GM23248 (cell line): ENCODE measurements at regions not wholly inside any gene's neighbourhood (a gene's known extent, or its start where the extent isn't known, plus 50 kb on each side); places are given as distances from the start of the nearest gene placed in this dataset.

ENCODE experiments used
- DNase-seq: peaks from one replicate; pipeline ENCODE4 v3.0.0-alpha.2; 2015
- H2AFZ ChIP-seq: fragments of 200-600 bp; sonication (generic); 2 replicates; pipeline ENCODE4 v1.6.1; 2016; ENCODE audit warnings: antibody characterized with exemption
- H3F3A ChIP-seq: fragments of 200-600 bp; sonication (generic); 2 replicates; pipeline ENCODE4 v1.6.1; 2016; ENCODE audit warnings: mild to moderate bottlenecking, antibody characterized with exemption, mixed run types; ENCODE audit not compliant: insufficient read depth
- H3K27ac ChIP-seq: fragments of 200-600 bp; sonication (generic); 2 replicates; pipeline ENCODE4 v1.5.1; 2016; ENCODE audit warnings: mild to moderate bottlenecking
- H3K27me3 ChIP-seq: fragments of 200-600 bp; sonication (generic); replicated peaks from 2 replicates; pipeline ENCODE4 v1.6.1; 2016; ENCODE audit warnings: mild to moderate bottlenecking; ENCODE audit not compliant: insufficient read depth
- H3K36me3 ChIP-seq: fragments of 200-600 bp; sonication (generic); 2 replicates; pipeline ENCODE4 v1.6.1; 2016; ENCODE audit warnings: low read depth, mild to moderate bottlenecking
- H3K4me1 ChIP-seq: fragments of 200-600 bp; sonication (generic); 2 replicates; pipeline ENCODE4 v1.6.1; 2016; ENCODE audit warnings: mild to moderate bottlenecking; ENCODE audit not compliant: insufficient read depth
- H3K4me2 ChIP-seq: fragments of 200-600 bp; sonication (generic); one replicate; pipeline ENCODE4 v1.6.1; 2016; ENCODE audit warnings: mild to moderate bottlenecking; ENCODE audit not compliant: unreplicated experiment
- H3K4me3 ChIP-seq: fragments of 200-600 bp; sonication (generic); 2 replicates; pipeline ENCODE4 v1.5.1; 2016; ENCODE audit warnings: mild to moderate bottlenecking
- H3K79me2 ChIP-seq: fragments of 200-600 bp; sonication (generic); 2 replicates; pipeline ENCODE4 v1.6.1; 2016; ENCODE audit warnings: mild to moderate bottlenecking; ENCODE audit not compliant: insufficient read depth
- H3K9ac ChIP-seq: fragments of 200-600 bp; sonication (generic); 2 replicates; pipeline ENCODE4 v1.6.1; 2016; ENCODE audit warnings: mild to moderate bottlenecking
- H3K9me2 ChIP-seq: fragments of 200-600 bp; sonication (generic); 2 replicates; pipeline ENCODE4 v1.6.1; 2016; ENCODE audit warnings: mixed run types, mild to moderate bottlenecking, moderate library complexity; ENCODE audit not compliant: insufficient read depth
- H3K9me3 ChIP-seq: fragments of 200-600 bp; sonication (generic); one replicate; pipeline ENCODE4 v1.6.1; 2017; ENCODE audit warnings: low read depth
- H4K20me1 ChIP-seq: fragments of 200-600 bp; sonication (generic); 2 replicates; pipeline ENCODE4 v1.6.0; 2016; ENCODE audit not compliant: insufficient read depth
- EZH2 ChIP-seq: fragments of 200-600 bp; sonication (generic); IDR thresholded peaks from 2 replicates; pipeline ENCODE4 v1.6.1; 2018; ENCODE audit warnings: antibody characterized with exemption, mild to moderate bottlenecking; ENCODE audit not compliant: insufficient read depth, poor library complexity, severe bottlenecking
- EZH2phosphoT487 ChIP-seq: fragments of 200-600 bp; sonication (generic); IDR thresholded peaks from 2 replicates; pipeline ENCODE4 v1.6.1; 2018; ENCODE audit warnings: antibody characterized with exemption, moderate library complexity, mild to moderate bottlenecking, low read depth; ENCODE audit not compliant: insufficient read depth
- WGBS, 2 experiments: methylation state at CpG; one replicate each; pipeline ENCODE4 v1.1.6; 2015 to 2017; ENCODE audit warnings: low lambda C conversion rate in 2 of 2, low coverage in 1 of 2; ENCODE audit errors: missing lambda C conversion rate in 2 of 2; 5-methylcytosine and 5-hydroxymethylcytosine counted together
- in situ Hi-C: fragments of 300-500 bp; cut with MboI; formaldehyde crosslinking; loops from 2 replicates; pipeline ENCODE4 v1.15.0; 2020

DNA sequence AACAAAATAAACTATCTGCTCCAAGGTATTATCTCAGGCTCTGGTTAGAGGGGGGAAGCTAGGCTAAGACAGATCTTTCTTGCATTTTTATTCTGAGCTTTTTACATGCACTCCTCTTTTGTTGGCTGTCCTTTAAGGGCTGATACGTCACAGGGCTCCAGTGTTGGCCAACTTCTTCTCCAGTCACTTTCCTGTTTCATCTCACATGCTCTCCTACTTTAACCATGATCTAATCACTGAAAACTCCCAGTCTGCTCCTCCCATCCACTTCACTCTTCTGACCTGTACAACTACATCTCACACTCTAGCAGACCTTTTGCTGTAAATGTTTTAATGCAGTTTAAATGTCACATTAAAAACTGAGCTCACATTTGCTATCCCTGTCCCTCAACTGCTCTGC is 510.0 kb upstream of the KLF12 start:
- H3K9me2 ChIP-seq: no peaks in the 10 kb centered on the region
- no peak overlapping the region for H3K4me3 ChIP-seq
- H3K27ac ChIP-seq: no peak overlapping the region
- H3K27me3 ChIP-seq: no peaks in the 10 kb centered on the region
- no peaks in the 10 kb centered on the region for H3K9me3 ChIP-seq
- H2AFZ ChIP-seq: no peak overlapping the region
- DNase-seq: peak; percentile 71
- no peak overlapping the region for H3K4me2 ChIP-seq
- no peaks in the 10 kb centered on the region for H4K20me1 ChIP-seq
- H3K36me3 ChIP-seq: no peaks in the 10 kb centered on the region
- in situ Hi-C loops: no loop called here
- peaks cover 6% of the 10 kb centered on the region; the same call in 1 of the 2 replicates for H3K4me1 ChIP-seq
- H3K79me2 ChIP-seq: no peaks in the 10 kb centered on the region
- no peak overlapping the region for H3K9ac ChIP-seq
- 20 to 43% methylated on average over 1 of the region's 1 CpG for WGBS, 2 experiments
- TF ChIP-seq EZH2phosphoT487 (no peak), EZH2 (no peak)
- peaks cover 20% of the 10 kb centered on the region for H3F3A ChIP-seq

DNA sequence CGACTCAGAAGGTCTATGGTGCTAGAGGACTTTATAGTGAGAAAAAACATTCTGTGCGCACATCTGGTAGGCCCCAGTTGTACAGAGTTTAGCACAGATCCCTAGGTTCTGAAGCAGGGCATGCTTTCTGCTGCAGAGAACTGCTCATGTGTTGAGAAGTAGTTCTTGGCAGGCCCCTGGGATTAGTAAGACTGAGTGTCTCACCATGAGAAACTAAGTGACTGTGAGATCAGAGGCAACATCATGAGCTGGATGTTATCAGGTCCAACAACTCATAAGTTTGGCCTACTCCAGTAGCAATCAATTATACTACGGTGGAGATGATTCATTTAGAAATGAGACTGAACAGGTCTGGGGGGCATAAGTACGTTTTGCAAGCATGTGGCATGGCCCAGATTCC is 507.4 kb upstream of the KLF12 start:
- peak; percentile 95 for DNase-seq
- H3K9ac ChIP-seq: no peak overlapping the region
- H3K4me3 ChIP-seq: no peak overlapping the region
- peaks cover 20% of the 10 kb centered on the region for H3F3A ChIP-seq
- no peaks in the 10 kb centered on the region for H3K79me2 ChIP-seq
- H3K4me1 ChIP-seq: peaks cover 6% of the 10 kb centered on the region; the same call in 1 of the 2 replicates
- in situ Hi-C loops: no loop called here
- H4K20me1 ChIP-seq: no peaks in the 10 kb centered on the region
- no peak overlapping the region for H3K27ac ChIP-seq
- no peaks in the 10 kb centered on the region for H3K27me3 ChIP-seq
- no peaks in the 10 kb centered on the region for H3K36me3 ChIP-seq
- WGBS, 2 experiments: 27 to 30% methylated on average over 4 of the region's 4 CpGs
- H3K9me2 ChIP-seq: no peaks in the 10 kb centered on the region
- no peak overlapping the region for H2AFZ ChIP-seq
- no peak overlapping the region for H3K4me2 ChIP-seq
- TF ChIP-seq EZH2 (no peak), EZH2phosphoT487 (no peak)
- no peaks in the 10 kb centered on the region for H3K9me3 ChIP-seq

DNA sequence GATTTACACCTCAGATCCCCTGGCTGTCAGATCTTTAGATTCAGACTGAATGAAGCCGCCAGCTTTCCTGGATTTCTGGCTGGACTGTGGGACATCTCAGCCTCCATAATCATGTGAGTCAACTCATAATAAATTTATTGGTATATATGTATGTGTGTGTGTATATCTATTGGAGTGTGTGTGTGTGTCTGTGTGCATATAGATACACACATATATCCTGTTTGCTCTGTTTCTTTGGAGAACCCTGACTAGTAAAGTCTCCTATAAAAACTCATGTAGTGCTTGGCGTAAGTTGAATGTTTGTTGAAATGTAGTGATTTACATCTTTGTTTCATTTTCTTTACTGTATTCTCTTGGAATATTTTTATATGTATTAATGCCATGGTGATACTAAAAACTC is 499.5 kb upstream of the KLF12 start:
- Histone ChIP-seq H3K9ac (no peak overlapping the region), H3K79me2 (no peaks in the 10 kb centered on the region), H3K36me3 (no peaks in the 10 kb centered on the region), H3F3A (no peaks in the 10 kb centered on the region), H3K4me2 (no peak overlapping the region), H4K20me1 (no peaks in the 10 kb centered on the region), H3K4me1 (no peaks in the 10 kb centered on the region), H3K4me3 (no peak overlapping the region), H3K9me3 (no peaks in the 10 kb centered on the region), H3K9me2 (no peaks in the 10 kb centered on the region), H3K27me3 (no peaks in the 10 kb centered on the region), H2AFZ (no peak overlapping the region), H3K27ac (no peak overlapping the region)
- in situ Hi-C loops: no loop called here
- DNase-seq: no peak
- TF ChIP-seq EZH2 (no peak), EZH2phosphoT487 (no peak)
- WGBS, 2 experiments: 85 to 92% methylated on average over 2 of the region's 2 CpGs

DNA sequence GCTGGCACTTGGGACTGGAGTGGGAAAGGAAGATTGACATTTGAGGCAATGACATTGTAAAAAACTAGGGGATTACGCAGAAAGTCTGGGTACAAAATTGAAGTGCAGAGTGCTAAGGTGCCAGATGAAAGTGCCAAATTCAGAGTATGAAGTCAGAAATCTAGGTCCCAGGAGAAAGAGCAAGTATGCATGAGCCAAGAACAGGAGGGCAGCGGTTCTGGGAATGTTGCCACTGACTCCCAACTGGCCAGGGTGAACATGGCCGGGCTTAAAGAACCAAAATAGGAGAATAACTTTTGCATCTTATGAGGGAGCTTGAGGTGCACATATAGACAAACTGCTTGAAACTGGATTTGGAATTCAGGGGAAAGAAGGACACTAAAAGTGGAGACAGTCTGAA is 495.8 kb upstream of the KLF12 start:
- in situ Hi-C loops: no loop called here
- H3K4me3 ChIP-seq: no peak overlapping the region
- no peaks in the 10 kb centered on the region for H3K9me3 ChIP-seq
- no peaks in the 10 kb centered on the region for H3F3A ChIP-seq
- no peak overlapping the region for H2AFZ ChIP-seq
- no peak for TF ChIP-seq EZH2phosphoT487
- TF ChIP-seq EZH2: no peak
- peak; percentile 1 for DNase-seq
- no peak overlapping the region for H3K4me2 ChIP-seq
- no peaks in the 10 kb centered on the region for H3K9me2 ChIP-seq
- WGBS, 2 experiments: 37 to 38% methylated on average over 3 of the region's 3 CpGs
- H3K36me3 ChIP-seq: no peaks in the 10 kb centered on the region
- no peaks in the 10 kb centered on the region for H3K4me1 ChIP-seq
- no peaks in the 10 kb centered on the region for H3K79me2 ChIP-seq
- no peak overlapping the region for H3K27ac ChIP-seq
- no peak overlapping the region for H3K9ac ChIP-seq
- H3K27me3 ChIP-seq: no peaks in the 10 kb centered on the region
- H4K20me1 ChIP-seq: no peaks in the 10 kb centered on the region

DNA sequence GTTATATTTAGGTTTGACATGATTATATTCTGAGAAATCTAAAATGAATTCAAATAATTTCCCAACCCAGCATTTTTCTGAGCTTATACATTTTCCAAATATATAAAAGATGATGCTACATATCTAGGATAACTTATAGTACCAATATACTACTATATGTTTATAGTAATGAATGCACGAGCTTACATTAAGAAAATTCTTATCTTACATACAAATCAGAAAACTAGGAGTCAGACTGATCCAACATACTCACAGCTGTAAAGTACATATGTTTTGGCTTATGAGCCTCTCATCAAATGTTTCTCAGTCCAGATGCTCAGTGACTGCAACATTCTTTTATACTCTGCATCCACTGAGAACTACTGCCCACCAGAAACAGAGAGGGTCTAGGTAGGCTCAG is 491.3 kb upstream of the KLF12 start:
- Histone ChIP-seq H3F3A (no peaks in the 10 kb centered on the region), H3K9me2 (no peaks in the 10 kb centered on the region), H3K27ac (no peak overlapping the region), H3K36me3 (no peaks in the 10 kb centered on the region), H3K9ac (no peak overlapping the region), H2AFZ (no peak overlapping the region), H4K20me1 (no peaks in the 10 kb centered on the region), H3K27me3 (no peaks in the 10 kb centered on the region), H3K9me3 (no peaks in the 10 kb centered on the region), H3K4me3 (no peak overlapping the region), H3K4me2 (no peak overlapping the region), H3K79me2 (no peaks in the 10 kb centered on the region), H3K4me1 (no peaks in the 10 kb centered on the region)
- in situ Hi-C loops: no loop called here
- TF ChIP-seq EZH2 (no peak), EZH2phosphoT487 (no peak)
- DNase-seq: no peak
- 10 to 13% methylated on average over 1 of the region's 1 CpG for WGBS, 2 experiments
